ENCODE measurements at regions not wholly inside any gene's neighbourhood (a gene's known extent, or its start where the extent isn't known, plus 50 kb on each side); places are given as distances from the start of the nearest gene placed in this dataset.

DNA sequence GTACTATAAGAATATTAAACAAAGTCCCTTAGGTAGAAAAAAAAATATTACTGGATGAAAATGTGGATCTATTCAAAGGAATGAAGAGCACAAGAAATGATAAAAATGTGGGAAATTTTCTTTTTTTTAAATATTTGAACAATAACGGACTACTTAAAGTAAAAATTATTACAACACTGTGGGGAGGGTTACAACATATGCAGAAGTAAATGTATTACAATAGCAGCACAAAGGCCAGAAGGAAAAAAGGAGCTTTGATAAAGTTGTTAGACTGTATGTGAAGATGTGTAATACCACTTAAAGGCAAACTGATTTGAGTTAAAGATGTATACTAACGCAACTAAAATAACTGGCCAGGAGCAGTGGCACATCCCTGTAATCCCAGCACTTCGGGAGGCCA, 427.1 kb downstream of the SHQ1 start:
- H3K27ac ChIP-seq: no peak overlapping the region
- TF ChIP-seq ZFX (IDR thresholded peaks at IDR 0.05; ENCODE audit: borderline replicate concordance): no peak
- TF ChIP-seq, protein P1, sequence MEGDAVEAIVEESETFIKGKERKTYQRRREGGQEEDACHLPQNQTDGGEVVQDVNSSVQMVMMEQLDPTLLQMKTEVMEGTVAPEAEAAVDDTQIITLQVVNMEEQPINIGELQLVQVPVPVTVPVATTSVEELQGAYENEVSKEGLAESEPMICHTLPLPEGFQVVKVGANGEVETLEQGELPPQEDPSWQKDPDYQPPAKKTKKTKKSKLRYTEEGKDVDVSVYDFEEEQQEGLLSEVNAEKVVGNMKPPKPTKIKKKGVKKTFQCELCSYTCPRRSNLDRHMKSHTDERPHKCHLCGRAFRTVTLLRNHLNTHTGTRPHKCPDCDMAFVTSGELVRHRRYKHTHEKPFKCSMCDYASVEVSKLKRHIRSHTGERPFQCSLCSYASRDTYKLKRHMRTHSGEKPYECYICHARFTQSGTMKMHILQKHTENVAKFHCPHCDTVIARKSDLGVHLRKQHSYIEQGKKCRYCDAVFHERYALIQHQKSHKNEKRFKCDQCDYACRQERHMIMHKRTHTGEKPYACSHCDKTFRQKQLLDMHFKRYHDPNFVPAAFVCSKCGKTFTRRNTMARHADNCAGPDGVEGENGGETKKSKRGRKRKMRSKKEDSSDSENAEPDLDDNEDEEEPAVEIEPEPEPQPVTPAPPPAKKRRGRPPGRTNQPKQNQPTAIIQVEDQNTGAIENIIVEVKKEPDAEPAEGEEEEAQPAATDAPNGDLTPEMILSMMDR (IDR thresholded peaks at IDR 0.05): no peak

DNA sequence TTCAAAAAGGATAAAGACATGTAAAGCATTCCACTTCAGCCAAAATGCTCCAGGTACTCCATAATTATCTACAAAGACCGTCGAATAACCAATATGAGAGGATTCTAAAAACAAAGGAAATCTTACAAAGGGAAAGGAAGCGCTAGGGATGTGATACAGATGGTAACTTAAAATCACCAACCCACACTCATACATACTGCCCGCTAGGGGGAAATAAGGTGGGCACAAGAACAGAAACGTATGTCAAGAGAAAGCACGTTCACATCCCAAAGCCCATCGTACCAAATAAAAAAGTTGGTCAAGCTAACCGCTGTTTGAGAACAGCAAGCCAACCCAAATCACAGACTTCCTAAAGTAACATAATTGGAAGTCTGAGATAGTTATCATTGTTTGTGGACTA, 429.4 kb downstream of the SHQ1 start:
- TF ChIP-seq, protein P1 (IDR thresholded peaks at IDR 0.05): no peak
- TF ChIP-seq ZFX (IDR thresholded peaks at IDR 0.05; ENCODE audit: borderline replicate concordance): no peak
- no peak overlapping the region for H3K27ac ChIP-seq

DNA sequence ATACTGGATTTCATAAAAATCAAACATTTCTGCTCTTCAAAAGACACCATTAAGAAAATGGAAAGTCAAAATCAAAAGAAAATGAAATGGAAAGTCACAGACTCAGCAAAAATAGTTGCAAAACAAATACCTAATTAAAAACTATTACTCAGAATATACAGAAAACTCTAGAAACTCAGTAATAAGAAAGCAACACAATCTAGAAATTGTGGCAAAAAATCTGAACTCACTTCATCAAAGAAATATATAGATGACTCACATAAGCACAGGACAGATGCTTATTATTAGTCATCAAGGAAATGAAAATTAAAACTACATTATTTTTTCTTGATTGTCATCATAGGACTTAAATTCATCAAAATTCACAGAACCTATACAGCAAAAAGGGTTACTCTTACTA, 430.0 kb downstream of the SHQ1 start:
- TF ChIP-seq ZFX (IDR thresholded peaks at IDR 0.05; ENCODE audit: borderline replicate concordance): no peak
- TF ChIP-seq, protein P1 (IDR thresholded peaks at IDR 0.05): no peak

DNA sequence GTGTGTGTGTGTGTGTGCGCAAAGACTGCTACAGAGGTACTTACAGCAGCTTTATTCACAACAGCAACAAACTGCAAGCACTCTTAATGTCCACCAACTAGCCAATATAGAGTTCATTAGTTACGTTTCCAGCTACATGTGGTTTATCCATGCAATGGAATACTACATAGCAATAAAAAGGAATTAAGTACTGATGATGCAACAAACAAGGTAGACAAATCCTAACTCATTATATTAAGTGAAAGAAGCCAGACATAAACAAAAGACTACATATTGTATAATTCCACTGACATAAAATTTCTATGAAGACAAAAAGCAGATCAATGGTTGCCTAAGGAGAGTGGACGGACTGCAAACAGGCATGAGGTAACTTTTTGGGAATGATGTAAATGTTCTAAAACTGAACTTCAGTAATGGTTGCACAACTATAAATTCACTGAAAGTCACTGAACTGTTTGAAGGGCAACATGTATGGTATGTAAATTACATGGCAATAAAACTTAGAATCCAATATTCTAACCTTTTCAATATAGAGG, 433.7 kb downstream of the SHQ1 start:
- TF ChIP-seq ZFX (IDR thresholded peaks at IDR 0.05; ENCODE audit: borderline replicate concordance): no peak
- TF ChIP-seq, protein P1 (IDR thresholded peaks at IDR 0.05): no peak

More for the DNA sequence above, 430.0 kb downstream of the SHQ1 start:
- no peak overlapping the region for H3K27ac ChIP-seq

DNA sequence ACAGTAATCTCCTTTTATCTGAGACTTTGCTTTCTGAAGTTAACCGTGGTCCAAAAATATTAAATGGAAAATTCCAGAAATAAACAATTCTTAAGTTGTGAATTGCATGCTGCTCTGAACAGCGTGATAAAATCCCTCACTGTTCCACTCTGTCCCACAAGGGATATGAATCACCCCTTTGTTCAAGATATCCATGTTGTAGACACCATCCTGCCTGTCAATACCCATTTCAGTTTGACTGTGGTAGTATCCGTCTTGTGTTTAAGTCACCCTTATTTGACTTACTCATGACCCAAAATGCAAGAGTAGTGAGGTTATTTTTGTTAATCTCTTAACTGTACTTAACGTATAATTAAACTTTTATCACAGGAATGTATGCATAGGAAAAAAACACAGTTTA, 435.0 kb downstream of the SHQ1 start:
- no peak for TF ChIP-seq ZFX (IDR thresholded peaks at IDR 0.05; ENCODE audit: borderline replicate concordance)
- TF ChIP-seq, protein P1 (IDR thresholded peaks at IDR 0.05): no peak
- H3K27ac ChIP-seq: no peak overlapping the region

More for the DNA sequence above, 433.7 kb downstream of the SHQ1 start:
- H3K27ac ChIP-seq: no peak overlapping the region

DNA sequence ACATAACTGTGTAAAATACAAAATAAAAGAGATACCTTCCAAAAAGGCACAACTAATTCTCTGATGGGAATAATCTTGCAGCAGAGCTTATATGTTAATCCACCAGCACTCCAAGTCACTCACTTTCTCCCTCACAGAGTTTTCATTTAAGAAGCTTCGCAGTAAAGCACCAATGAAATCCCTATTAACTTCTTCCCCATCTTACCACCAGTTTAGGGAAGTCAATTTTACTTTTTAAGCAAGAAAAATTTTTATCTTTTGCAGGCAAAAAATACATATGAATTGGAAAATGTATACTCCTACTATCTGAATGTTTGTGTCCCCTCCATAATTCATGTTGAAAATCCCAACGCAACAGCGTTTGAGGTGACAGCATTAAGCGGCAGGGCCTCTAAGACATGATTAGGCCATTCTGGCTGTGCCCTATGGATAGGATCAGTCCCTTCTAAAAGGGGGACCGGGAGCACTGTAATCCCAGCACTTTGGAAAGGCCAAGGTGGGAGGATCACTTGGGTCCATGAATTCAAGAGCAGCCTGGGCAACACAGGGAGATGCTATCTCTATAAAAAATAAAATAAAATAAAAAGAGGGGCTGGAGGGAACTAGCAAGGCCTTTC, 435.8 kb downstream of the SHQ1 start:
- H3K27ac ChIP-seq: no peak overlapping the region
- no peak for TF ChIP-seq ZFX (IDR thresholded peaks at IDR 0.05; ENCODE audit: borderline replicate concordance)
- TF ChIP-seq, protein P1 (IDR thresholded peaks at IDR 0.05): no peak

DNA sequence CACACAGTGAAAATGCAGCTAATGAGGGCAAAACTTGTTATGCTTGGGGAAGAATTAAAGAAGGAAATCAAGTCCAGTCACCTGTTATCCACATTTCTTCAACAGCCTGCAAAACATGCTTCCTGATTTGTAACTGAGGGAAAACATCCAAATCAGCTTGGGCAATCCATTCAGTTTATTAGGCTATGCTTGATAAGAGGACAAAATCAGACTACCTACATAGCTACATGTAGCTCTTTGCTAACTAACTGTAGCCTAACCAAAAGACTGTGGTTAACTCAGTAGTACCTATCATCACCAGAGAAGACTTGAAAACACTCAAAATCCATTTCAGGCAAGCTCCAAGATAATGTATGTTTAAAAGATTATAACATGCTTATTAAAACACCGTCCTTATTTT, 436.4 kb downstream of the SHQ1 start:
- no peak for TF ChIP-seq ZFX (IDR thresholded peaks at IDR 0.05; ENCODE audit: borderline replicate concordance)
- TF ChIP-seq, protein P1 (IDR thresholded peaks at IDR 0.05): no peak
- H3K27ac ChIP-seq: no peak overlapping the region
